Fibroblast of peridontal ligament (primary cell): ENCODE measurements at regions not wholly inside any gene's neighbourhood (a gene's known extent, or its start where the extent isn't known, plus 50 kb on each side); places are given as distances from the start of the nearest gene placed in this dataset.
"Not testable (repeated sequence)": the region's sequence is repeated elsewhere in the genome, so short reads cannot be mapped to it uniquely, and the experiment has no call there.

Experiments used
- DNase-seq: peaks from one replicate; pipeline ENCODE4 v3.0.0-alpha.2; 2010; ENCODE audit errors: extremely low read depth

GRCh38 chr4:81723927-81724587, 252.3 kb upstream of the RASGEF1B start:
- DNase-seq: no peak

- no peak for DNase-seq
Measured at GRCh38 chr4:81723019-81723884, 251.5 kb upstream of the RASGEF1B start.

- no peak for DNase-seq
Measured at GRCh38 chr4:81722290-81722851, 250.7 kb upstream of the RASGEF1B start.

GRCh38 chr4:81715757-81716156, 244.1 kb upstream of the RASGEF1B start:
- DNase-seq: no peak

- not testable (repeated sequence) for DNase-seq
Measured at GRCh38 chr4:81715357-81715756, 243.7 kb upstream of the RASGEF1B start.

- DNase-seq: no peak
Measured at GRCh38 chr4:81714291-81714690, 242.6 kb upstream of the RASGEF1B start.

GRCh38 chr4:81712714-81713113, 241.0 kb upstream of the RASGEF1B start:
- no peak for DNase-seq

- no peak for DNase-seq
Measured at GRCh38 chr4:81704461-81704860, 232.8 kb upstream of the RASGEF1B start.

- DNase-seq: no peak
Measured at GRCh38 chr4:81700189-81700588, 228.5 kb upstream of the RASGEF1B start.

- no peak for DNase-seq
Measured at GRCh38 chr4:81698538-81699296, 227.0 kb upstream of the RASGEF1B start.

GRCh38 chr4:81694176-81694913, 222.6 kb upstream of the RASGEF1B start:
- DNase-seq: no peak

- no peak for DNase-seq
Measured at GRCh38 chr4:81690871-81691270, 219.2 kb upstream of the RASGEF1B start.

- peak; percentile 13 for DNase-seq
Measured at GRCh38 chr4:81688085-81688484, 216.4 kb upstream of the RASGEF1B start.

- DNase-seq: no peak
Measured at GRCh38 chr4:81687471-81687870, 215.8 kb upstream of the RASGEF1B start.

- no peak for DNase-seq
Measured at GRCh38 chr4:81685104-81685503, 213.4 kb upstream of the RASGEF1B start.

GRCh38 chr4:81684352-81684751, 212.6 kb upstream of the RASGEF1B start:
- DNase-seq: no peak

GRCh38 chr4:81682492-81682891, 210.8 kb upstream of the RASGEF1B start:
- DNase-seq: no peak

GRCh38 chr4:81679315-81679714, 207.6 kb upstream of the RASGEF1B start:
- no peak for DNase-seq

- DNase-seq: no peak
Measured at GRCh38 chr4:81678801-81679200, 207.1 kb upstream of the RASGEF1B start.

- peak; percentile 38 for DNase-seq
Measured at GRCh38 chr4:81676537-81676936, 204.8 kb upstream of the RASGEF1B start.

GRCh38 chr4:81675791-81676393, 204.2 kb upstream of the RASGEF1B start:
- no peak for DNase-seq
